GM19023 (cell line): ENCODE measurements at regions not wholly inside any gene's neighbourhood (a gene's known extent, or its start where the extent isn't known, plus 50 kb on each side); places are given as distances from the start of the nearest gene placed in this dataset.
"Not testable (repeated sequence)": the region's sequence is repeated elsewhere in the genome, so short reads cannot be mapped to it uniquely, and the experiment has no call there.

Experiments
- ATAC-seq: cut with Tn5 transposase; IDR thresholded peaks from one replicate; pipeline ENCODE4 v1.9.1; 2021; ENCODE audit warnings: mild to moderate bottlenecking, moderate library complexity; ENCODE audit not compliant: unreplicated experiment

DNA sequence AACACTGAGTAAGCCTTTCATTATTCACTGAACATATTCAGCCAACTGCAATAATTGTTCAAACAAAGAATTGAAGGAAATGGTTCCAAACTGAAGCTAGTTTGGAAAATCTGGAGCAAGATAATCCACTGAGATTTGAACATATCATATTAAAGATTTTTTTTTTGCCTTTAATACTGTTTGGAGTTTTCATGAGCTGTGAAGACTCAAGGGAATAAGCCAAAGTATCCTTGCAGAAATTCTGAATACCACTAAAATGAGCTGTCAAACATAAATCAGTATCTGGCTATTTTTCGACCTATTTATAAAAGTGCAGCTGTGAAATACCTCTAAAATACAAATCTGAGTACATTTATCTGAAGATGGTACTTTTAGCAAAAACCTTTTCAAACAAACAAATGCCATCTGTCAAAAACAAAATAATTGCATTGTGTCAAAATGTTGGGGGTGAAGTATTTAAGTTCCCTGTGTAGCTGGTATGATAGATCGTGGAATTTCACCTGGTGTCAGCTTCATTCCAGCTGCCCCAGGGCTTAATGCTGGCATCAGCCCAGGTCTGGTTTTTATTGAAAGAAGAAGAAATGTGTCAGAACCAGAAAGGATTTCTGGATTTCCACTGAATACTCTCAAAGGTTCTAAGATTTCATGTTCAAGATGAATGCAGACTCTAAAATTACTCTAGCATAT lies 149.0 kb upstream of the GRAMD2B start:
- no peak for ATAC-seq

DNA sequence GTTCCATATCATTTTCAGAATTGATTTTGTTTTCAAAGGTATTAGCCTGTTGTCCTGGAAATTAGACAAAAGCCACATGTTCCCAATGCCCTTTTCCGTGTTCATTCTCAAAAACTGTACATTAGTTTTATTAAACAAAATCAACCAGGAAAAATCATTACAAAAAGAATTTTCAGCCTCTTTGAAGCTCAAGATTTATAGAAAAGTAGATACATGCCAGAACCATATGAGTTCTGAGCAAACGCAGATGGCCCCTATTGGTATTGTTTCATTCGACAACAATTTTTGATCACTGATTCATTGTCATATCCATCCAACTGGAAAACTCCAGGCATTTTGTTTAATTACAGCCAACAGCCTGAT lies 148.5 kb upstream of the GRAMD2B start:
- ATAC-seq = no peak

GRCh38 chr5:126277762-126278161 lies 145.4 kb upstream of the GRAMD2B start:
- ATAC-seq = no peak

DNA sequence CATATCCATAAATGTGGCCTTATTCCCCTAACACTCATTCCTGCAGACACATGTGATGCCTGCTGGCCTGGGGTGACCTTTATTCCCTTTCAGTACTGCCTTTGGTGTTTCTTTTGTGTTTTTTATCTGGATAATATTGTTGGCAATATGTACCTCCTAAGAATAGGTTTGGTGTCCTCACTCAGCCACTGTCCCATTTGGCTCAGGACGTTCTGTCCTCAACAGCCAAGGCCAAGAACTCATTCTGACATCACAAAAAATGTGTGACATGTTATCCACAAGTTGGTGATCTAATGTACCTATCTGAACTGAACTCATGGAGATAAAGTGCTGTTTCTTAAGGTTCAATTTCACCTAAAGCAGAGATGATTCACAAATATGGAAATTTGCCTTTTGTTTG lies 142.9 kb upstream of the GRAMD2B start:
- no peak for ATAC-seq

- ATAC-seq = no peak
Observed at GRCh38 chr5:126280846-126281245, 142.4 kb upstream of the GRAMD2B start.

GRCh38 chr5:126284977-126285696 lies 138.1 kb upstream of the GRAMD2B start:
- no peak for ATAC-seq

GRCh38 chr5:126296121-126296520 lies 127.1 kb upstream of the GRAMD2B start:
- not testable (repeated sequence) for ATAC-seq

DNA sequence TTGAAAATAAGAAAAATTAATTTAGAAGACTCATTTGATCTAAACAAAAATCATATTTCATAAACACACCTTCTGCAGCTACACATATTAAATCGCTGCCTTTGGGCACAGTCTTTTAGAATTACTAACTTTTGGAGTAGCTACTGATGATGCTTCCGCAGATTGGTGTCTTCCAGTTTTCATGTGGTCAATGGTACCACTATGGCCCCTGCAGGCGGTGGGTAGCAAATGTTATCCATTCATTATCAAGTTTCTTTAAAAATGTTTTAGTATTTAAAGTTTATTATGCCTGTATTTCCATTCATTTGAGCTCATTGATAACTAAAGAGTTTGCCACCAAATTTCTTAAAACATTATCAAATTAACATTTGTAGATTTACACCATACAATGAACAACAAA lies 122.9 kb upstream of the GRAMD2B start:
- ATAC-seq = no peak

- ATAC-seq = no peak
Observed at GRCh38 chr5:126301056-126301455, 122.2 kb upstream of the GRAMD2B start.

- ATAC-seq = no peak
Observed at GRCh38 chr5:126309860-126310259, 113.3 kb upstream of the GRAMD2B start.

DNA sequence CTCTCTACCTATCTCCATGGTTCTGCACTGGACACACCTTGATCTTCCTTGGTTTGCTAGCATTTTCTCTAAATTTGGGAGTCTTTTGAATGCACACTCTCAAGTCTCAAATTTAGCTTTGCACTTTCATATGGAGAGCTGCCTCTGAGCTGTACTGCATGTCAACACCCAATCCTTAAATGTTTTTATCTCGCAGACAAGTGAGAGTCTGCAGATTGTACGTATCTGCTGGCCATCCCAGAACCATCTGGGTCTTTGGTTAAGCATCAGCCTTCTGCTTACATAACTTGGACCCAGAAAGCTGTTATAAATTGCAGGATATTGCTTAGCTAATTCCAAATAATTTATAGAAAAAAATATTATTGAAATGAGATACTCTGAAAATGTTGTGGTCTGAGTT lies 111.4 kb upstream of the GRAMD2B start:
- no peak for ATAC-seq

DNA sequence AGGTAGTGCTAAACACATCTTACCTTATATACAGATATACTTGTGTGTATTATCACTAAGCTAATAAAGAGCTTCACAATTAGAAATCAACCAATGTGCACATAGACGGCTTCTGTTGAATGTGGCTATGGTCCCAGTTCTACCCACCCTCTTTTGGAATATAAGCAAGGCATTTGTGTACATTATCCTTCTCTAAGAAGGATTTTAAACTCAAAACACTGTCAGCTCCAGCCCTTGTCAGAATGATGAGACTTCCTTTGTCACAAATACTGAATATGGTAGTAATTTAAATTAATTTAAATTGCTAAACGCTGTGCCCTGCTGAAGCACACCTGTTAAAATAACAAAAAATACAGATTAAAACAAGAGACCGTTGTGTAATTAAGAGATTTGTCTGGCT lies 107.9 kb upstream of the GRAMD2B start:
- no peak for ATAC-seq

DNA sequence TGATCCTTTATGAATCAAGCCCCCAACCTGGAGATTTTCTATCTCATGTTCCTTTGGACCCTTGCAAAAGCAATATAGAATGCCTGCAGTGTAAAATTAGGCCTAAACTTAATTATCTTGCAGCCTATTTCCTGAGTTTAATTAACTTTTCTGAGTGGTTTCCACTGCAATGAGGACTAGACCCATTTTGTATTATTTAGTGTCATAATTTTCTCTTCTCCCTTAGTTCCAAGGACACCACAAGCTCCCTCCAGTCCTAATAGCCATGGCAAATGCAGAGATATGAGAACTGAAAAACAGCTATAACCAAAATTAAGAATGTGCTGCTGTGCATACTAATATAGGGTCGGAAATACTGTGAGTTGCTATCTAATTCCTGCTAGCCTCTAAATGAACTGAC lies 90.9 kb upstream of the GRAMD2B start:
- ATAC-seq = no peak

GRCh38 chr5:126334760-126335159 lies 88.4 kb upstream of the GRAMD2B start:
- ATAC-seq = no peak

- ATAC-seq = no peak
Observed at GRCh38 chr5:126335886-126336285, 87.3 kb upstream of the GRAMD2B start.

DNA sequence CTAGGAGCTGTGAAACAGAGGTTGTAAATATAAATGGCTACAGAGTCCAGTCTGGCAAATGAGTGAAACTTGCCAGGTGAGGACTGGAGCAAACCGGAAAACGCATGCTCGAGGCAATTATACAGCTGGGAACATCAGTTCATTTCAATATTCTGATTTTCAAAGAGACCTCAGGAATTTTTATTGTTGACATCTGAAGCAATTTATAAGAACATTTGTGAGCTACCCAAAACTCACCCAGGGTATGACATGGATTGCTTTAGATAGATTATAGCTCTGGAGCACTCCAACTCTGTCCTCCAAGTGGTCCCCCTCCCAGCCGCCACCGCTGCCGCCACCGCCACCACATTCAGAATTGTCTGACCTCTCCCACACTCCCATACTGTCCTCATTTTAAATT lies 84.6 kb upstream of the GRAMD2B start:
- no peak for ATAC-seq

DNA sequence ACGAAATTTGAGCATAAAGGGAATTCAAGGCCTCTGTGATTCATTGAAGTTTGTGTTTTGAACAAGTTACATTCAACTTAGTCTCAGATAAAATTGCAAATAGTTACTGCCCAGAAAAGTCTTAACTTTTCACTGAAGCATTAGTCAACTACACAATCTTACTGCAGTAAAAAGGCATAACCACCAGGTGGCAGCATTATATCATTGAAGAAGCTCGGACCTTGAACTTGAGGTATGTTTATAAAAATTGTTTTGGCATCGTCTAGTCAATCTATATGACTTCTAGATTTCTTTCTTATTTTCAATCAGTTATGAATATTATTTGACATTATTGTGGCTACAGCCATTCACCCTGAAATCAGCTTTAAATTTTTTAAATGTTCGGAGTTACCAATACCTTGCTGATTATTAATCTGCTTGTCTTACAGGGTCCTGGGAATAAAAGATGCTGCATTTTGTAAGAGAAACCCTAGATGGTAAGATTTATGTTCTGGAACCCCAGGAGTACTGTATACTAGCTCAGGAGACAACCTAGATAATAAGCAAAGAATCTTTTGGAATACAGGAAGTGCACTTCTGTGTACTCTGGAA lies 83.9 kb upstream of the GRAMD2B start:
- ATAC-seq = no peak

DNA sequence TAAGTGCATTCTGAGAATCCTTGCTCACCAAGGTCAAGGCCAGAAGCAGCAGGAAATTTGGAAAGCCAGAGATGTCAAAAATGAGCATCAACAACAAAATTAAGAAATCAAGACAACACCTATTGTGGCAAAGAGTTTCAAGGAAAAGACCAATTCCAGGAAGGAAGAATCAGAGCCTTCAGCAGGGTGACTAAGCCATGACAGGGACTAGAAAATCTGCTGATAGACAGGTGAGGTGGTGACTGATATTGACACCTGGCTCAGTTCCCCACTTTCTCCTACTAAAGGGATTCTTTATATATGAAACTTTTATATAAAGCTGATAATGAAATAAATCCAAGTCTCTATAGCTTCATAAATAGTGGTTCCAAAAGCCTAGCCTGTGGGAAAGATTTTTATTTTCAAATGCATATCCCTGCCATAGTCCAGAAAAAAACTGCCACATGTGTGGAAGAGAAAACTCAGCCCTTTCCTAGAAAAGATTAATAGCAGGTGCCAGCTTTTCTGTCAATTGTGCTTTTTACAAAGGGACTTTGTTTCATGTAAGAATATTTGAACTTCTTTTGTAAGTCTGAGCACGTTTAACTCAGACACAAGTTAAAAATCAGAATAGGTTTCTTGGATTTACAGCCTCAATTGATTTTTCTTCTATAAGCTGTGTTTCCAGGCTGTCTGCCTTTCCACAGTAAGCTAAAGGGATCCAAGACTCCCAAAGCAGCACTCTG lies 81.1 kb upstream of the GRAMD2B start:
- ATAC-seq = no peak

DNA sequence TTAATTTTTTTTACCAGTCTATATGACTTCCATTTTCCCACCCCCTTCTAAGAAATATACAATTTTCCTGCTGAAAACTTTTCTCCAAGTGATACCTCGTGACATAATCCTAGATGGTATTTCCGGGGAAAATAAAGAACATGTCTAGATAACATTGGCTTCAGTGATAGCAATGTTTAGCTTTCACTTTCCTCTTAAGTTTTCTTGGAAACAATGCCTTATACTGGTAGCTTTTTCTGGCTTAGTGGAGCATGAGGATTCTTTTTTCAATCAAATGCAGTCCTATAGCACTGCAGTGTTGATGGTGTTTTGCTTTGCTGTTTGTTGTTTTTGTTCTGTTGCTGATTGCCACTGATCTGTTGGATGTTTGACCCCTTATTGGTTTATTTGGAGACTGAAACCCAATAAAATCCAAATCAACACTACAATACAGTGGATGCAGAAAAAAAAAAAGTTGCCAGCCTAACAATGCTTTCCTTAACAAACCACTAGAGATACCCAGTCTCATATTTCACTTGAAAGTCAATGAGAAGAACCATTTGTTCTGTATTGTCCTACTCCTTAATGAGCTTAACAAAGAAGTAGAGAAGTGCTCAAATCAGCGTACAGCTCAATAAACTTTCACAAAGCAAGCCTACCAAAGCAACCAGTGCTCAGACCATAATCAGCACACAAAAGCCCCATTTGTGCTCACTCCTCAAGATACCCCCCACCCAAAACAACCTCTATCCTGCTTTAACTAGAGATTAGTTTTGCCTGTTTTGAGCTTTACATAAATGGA lies 74.2 kb upstream of the GRAMD2B start:
- no peak for ATAC-seq

DNA sequence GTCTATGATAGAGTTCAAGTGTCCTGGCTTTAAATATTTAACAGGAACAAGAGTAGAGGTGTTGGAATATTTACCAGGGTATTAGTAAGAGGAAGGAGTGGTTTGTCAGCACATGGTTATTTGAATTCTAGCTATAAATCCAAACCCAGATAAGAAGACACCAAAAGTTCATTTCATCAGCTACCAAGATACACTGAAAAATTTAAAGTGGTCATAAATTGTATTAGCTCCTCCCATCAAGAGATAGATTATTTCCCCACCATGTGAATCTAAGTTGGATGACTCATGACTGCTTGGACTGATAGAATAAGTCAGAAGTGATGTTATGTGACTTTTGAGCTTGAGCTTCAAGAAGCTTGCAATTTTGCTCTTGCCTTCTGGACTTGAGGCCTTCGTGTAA lies 72.1 kb upstream of the GRAMD2B start:
- ATAC-seq = no peak
